GM19025 (cell line): ENCODE measurements at regions not wholly inside any gene's neighbourhood (a gene's known extent, or its start where the extent isn't known, plus 50 kb on each side); places are given as distances from the start of the nearest gene placed in this dataset.

Source experiments
- ATAC-seq: cut with Tn5 transposase; IDR thresholded peaks from one replicate; pipeline ENCODE4 v1.9.1; 2021; ENCODE audit warnings: mild to moderate bottlenecking, low read depth, moderate library complexity; ENCODE audit not compliant: unreplicated experiment

DNA sequence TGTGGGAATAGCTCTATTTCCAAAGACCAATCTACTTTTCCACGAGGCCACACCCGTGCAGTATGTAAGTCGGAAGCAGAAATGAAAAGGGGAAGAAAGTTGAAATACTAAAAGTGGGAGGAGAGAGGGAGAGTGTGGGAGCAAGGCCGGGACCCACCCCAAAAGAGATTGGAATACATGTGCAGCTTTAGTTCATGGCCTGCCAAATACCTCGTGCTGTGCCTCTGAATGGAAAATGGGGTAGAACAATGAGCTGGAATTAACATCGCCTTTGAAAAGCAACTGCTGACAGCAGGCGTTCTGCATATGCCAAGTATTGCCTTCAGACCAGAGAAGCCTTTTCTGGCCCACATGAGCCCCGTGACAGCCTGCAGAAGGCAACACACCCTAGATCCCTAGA lies 155.6 kb downstream of the CD83 start:
- no peak for ATAC-seq

DNA sequence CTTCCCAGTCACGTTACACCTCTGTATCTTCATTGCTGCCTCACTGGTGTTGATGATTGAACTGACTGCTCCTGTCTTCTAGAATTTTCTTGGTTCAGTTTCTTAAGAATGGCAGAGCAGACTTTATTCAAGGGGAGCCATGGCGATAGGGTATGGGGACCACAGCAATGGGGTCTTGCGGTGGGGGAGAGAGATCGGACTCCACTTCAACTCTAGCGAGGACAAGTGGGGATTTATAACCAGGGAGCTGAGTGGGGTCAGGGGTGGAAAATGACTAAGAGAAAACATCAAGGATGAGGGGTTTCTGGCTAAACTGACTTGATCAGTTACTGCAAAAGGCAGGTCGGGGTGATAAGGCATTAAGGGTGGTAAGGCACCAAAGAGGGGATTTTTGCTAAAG lies 156.4 kb downstream of the CD83 start:
- no peak for ATAC-seq

DNA sequence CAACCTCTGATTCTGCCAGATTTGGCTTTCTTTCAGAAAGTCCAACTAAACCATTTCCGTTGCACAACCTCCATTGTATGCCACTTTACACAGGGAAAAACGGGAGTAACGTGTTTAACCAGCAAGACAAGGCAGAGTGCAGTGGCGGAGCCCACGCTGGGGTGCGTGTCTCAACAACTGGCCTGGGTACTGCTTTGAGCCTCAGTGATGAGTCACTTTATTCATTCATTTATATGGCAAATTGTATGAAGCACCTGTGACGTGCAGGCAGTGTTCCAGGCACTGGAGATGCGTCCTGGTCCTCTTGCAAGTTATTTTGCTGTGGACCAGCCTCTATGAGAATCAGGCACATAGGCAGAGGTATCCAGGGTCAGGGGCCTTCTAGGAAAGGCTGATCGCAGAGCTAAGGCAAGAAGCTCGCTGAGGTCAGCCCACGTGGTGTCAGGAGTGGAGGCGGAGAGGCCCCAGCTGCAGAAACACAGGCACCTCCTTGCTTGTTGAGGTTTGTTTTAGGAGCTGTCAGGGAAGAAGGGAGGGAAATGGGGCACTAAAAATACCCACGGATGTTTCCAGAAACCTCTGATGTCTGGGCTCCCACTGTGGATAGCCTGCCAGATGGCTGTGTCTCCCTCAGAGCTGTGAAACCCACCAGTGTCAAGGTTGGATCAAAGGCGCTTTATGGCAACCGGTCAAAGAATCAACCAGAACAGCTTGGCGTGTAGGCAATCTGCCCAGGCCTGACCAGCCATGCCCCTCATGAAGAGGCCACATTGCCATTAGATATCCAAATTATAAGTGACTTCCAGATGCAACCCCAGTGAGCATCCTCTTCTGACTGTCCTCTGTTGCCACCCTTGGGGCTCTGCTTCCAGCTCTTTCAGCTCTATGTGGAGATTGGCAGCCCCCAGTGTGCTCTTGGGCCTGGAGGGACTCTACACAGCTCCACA lies 157.2 kb downstream of the CD83 start:
- ATAC-seq = no peak

DNA sequence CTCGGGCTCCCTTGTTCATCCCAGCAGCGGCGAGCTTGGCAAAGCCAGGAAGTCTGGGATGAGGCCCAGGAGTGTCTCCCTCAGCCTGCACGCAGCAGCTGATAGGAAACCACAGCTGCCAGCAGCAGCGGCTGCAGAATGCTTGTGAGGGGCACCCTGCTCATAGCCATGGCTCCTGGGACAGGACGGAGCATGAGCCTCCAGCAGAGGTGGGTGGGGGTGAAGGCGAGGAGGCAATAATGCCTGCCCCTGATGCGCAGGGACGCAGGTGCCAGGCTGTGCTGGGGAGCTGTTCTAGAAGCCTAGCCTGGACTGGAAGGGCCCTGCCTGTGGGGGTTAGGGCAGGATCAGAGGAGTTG lies 157.9 kb downstream of the CD83 start:
- no peak for ATAC-seq

DNA sequence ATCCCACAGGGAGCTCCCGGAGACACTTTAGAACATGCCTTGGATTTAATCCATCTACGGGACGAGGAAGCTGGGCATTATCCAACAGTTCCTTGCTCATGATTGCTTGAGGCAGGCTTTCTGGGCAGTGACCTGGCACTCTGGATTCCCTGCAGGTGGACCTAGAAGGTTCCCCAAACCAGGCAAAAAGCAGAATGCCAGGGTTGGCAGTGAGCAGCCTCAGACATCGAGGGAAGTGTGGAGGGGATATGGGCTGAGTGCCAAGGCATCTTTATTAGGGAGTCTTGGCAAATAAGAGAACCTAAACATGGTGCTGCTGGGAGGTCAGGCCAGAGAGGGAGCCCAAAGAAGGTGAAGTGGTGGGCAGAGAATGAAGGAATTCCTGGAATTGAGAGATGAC lies 158.5 kb downstream of the CD83 start:
- ATAC-seq = no peak

DNA sequence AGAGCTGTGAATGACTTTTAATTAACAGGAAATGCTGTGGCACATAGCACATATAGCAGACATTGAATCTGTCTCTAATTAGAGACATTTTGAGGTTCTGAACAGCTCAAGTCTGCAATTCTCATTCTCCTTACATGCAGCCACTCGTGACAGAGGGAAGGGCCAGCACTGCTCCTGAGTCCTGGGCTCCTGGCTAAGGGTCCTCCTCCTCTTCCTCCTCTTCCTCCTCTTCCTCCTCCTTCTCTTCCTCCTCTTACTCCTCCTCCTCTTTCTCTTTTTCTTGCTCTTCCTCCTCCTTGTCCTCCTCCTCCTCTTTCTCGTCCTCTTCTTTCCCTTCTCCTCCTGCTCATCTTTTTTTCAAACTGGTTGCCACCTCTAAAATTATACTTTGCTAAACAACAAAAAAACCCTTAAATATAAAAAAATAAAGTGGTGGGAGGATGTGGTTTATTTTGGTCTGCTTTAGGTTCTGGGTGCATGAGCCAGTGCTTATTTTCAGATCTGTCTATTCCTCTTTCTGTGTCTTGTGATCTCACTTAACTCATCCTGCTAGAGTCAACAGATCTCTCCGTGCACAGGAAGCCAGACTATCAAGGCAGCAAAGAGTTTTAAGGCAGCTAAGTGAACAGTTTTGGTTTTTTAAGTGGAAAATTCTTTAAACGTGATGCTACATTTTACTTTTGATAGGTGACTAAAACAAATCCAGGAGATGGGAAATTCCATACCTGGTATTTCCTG lies 159.3 kb downstream of the CD83 start:
- ATAC-seq = no peak

DNA sequence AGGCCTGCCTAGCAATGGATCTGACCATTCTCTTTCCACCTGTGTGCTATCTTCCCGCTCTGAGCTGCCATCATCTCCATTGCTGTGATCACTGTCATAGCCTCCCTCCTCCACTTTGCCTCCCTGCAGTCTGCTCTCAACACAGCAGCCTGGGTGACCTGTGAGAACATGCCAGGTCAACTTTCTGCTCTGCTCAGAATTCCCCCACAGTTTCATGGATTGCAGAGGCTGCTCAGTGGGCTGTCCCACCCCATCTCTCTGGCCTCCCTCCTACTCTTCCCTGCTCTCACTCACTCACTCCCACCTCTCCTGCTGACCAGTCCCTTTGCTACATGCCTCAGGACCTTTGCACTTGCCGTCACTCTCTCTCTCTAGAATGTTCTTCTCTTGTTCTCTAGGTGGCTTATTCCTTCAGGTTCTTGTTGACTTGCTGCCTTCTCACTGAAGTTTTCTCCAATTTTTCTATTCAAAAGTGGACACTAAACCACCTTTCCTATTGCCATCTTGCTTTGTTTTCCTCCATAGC lies 159.9 kb downstream of the CD83 start:
- ATAC-seq = no peak

DNA sequence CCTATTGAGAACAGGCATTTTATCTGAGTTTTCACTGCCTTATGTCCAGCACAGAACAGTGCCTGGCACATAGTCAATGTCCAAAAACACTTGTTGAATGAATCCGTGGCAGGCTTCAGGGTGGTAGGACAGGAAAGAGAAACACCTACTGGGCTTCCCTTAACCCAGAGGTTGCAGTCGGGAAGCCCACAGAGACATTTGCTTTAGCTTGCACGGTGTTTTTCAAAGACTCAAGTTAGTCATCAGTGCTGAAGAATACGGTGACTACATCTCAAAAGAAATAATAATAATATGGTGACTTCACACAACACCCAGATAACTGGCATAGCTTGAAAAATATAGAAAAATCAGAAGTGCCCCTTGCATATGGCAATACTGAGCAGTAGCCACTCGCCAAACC lies 160.4 kb downstream of the CD83 start:
- ATAC-seq = no peak

DNA sequence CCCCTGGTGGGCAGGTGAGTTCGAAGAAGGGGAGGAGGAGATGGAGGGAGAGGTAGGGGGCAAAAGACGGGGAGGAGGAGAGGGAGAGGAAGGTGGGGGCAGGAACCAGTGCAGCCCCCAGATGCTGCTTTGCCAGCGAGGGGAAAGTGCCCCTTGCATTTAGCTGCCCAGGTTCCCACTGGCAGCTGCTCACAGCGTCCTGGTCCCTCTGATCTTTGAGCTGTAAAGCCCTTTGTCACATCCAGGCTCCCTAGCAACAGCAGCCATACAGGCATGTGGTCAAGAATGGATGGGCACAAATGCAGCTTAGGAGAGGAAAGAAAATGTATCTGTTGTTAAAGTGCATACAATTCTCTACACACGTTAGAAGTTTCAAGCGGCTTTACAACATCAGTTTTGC lies 160.9 kb downstream of the CD83 start:
- no peak for ATAC-seq

DNA sequence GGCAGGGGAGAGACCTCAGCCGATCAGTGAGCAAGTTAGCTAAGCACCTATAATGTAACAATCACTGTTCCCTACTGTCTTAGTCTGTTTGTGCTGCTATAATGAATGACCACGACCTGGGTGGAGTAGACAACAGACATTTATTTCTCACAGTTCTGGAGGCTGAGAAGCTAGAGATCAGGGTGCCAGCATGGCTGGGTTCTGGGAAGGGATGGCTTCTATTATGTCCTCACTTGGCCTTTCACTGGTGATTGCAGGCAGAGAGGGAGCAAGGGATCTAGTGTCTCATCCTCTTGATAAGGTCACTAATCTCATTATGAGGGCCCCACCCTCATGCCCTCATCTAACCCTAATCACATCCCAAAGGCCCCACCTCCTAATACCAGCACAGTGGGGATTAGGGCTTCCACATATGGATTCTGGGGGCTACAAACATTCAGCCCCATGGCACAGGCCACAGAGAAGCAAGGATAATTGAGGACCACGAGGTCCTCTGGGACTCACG lies 162.5 kb downstream of the CD83 start:
- ATAC-seq = no peak

DNA sequence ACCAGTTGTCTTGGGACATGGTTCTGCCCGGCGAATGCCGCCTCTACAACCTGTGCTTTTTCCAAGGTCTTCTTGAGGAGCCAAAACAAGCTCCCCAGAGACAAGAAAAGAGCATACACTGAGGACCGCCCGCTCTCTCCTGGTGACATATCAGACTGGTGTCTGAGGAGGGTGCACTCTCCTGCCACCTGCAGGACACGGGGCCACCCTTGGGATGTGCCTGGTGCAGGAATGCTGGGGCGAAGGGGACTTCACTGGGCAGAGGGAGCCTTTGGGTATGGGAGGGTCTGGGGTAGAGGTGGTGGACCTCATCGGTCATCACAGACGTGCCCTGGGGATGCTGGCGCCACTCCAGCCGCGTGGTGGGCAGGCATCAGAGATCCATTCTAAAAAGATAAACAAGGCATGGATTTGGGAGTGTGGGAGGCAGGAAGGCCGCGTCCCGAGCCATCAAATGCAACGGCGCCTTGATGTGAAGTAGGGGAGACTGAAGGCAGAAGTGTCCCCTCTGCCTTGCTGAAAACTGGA lies 163.3 kb downstream of the CD83 start:
- ATAC-seq = no peak

DNA sequence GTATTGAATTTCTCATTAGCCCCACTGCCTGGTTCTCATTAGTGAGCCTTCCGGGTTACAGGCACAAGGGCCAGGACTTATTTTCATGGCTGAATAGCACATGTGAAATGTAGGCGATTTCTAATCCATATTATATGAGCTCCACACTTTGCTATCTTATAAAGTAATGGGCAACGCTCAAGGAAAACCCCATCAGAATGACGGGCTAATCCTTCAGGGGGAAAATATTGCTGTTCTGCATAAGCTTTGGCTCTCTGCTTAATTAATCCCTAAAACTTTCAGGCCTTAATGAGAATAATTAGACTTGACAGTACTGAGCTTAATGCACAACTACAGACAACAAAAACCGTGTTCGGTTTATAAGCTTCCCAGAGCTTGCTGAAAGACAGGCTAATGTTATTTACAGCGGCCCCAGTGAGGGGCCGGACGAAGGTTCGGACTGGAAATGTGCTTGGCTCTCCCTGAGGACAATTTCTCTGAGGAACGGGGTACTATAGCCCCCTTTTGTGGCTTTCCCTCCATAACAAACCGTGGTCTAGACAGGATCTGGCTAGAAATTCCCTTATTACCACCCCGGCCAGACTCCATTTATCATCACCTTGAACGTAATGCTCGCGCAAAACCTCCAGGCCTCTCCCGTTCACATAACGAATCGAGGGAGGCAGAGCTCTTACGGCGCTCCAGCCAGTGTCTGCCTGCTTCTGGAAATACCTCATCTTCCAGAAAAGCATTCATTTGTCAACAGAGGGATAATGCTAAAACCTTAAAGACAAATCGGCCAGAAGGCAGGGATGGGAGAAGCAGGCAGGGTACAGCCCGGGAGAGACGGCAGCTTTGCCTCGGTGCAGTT lies 164.5 kb downstream of the CD83 start:
- no peak for ATAC-seq

DNA sequence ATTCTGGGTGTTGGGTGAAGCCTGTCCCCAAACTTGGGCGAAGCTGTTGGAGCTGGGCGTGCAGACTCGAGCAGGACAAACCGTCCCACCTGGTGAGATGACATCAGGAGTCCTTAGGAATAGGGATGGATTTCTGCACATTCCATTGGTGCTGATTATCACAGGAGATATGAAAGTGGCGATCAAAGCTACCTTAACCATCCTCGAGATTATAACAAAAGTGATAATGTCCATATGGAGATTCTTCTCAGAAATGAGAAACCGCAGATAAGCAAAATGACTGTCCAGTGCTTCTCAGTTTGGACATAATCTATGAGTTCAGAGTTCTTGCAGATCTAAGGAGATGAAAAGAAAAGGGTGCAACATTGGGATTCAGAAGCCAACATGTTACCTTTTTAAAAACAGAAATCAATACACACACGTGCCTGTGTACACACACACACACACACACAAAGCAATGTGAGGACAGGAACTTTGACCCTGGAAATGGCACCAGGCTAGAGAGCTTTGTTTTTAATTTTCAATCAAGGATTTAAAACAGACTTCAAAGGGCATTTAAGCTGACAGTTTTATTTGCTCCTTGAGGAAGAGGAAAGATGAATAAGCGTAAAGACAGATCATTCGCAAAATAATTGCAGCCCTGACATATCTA lies 165.4 kb downstream of the CD83 start:
- ATAC-seq = no peak

DNA sequence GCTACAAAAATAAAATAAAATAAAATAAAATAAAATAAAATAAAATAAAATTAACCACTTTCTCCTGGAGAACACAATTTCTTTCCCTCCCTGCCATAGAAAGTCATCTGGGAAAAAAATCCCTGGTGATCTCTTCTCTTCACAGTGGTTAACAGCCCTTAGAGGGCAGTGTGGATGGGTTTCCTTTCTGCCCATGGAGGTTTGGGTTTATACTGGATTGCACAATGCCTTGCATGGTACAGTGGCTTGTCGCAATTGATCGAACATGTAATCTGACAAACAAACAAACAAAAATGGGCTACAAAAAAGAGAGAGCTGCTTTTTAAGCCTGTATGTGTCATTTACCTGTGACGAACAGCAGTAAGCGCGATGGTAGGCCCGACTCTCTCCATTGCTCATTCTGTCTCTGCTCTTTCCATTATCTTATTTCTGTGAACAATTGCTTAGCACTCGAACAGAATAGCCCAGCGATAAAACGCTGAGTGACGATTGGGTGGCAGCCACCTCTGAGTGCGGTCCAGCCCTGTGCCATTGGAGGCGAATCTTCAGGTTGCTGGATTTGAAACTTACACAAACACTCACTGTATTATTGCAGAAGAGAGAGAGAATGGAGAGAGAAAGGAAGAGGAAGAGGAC lies 166.1 kb downstream of the CD83 start:
- ATAC-seq = no peak

DNA sequence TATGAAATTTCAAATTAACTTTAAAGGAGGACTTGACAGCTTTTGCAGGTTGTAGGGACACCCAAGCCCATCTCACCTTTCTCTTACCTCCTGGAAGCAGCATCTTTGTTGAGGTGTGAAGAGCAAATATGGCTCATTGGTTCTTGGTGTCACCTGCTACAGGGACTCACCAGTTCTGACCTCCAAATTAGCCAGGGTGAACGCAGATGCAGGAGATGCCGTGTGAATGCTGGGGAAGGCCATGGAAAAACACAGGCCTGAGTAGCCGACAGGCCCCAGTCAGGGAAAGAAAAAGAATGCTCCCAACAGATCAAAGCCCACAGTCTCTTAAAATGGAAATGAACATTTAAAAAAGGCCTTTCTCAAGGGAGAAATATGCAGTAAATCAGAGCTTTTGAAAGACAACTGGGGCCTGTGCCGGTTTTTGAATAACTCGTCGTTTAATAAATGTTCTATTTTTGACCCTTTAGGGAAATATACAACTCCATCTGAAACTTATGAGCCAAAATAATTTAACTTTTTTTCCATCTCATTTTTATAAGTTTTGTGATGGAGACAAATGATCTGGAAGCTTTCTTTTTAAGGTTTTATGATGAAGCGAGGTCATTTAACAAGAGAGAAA lies 167.5 kb downstream of the CD83 start:
- ATAC-seq = no peak

DNA sequence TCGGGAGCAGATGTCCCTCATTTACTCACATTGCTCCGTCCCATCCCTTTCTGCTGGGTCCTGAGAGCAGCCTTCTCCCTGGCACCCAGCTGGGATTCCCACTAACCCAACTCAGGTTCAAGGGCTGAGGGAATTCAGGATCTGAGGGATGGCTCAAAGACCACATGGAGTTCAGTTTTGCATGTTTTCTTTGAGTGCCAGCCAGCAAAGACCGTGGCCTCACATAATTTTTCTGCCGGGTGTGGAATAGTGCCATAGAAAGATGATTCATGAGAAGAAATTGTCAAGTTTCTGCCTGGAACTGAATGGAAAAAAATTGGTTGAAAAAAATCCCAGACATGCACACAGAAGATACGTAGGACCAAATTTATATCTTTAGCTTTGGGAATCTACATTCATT lies 168.6 kb downstream of the CD83 start:
- ATAC-seq = no peak

DNA sequence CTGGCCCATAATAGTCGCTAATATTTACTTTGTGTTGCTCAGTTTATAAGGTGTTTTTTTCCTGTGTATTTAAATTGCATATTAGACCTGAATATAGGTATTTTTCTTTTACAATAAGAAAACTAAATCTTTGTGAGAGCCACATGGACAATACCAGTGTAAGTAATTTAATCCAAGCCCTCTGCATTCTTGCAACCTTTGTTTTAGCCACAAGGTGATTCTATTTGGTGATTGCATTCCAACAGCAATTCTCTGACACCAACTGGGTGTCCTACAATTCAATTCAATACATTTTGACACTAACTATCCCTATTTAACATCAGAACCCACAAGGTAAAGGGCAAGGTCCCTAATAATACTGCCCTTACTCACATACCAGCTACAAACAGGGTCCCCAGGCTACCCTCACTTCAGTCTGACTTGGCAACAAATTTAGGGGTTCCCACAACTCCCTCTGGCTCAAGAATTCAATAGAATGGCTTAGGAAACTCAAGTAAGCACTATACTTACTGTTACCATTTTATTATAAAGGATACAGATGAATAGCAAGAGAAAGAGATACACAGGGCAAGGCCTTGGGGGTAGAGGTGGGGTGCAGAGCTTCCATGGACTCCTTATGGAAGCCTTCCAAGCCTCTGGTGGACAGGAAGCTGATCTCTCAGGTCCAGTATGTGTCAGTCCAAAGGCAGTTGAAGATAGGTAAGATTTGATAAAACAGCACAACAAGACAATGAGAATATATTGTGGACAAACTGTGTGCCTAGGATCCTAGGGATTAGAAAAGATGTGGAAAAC lies 169.3 kb downstream of the CD83 start:
- no peak for ATAC-seq

DNA sequence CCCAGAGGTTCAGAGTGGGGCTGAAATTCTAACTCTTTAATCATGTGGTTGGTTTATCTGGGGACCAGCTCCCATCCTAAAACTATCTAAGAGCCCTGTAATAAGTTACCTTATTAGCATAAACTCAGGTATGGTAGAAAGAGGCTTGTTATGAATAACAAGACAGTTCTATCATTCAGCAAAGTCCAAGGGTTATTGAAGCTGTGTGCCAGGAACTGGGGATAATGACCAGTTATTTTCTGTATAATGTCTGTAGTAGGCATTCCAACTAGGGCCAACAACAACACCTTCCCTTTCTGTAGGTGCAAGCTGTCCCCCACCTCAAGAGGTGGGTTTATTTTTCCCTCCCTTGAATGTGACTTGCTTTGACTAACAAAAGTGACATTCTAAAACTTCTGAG lies 170.1 kb downstream of the CD83 start:
- no peak for ATAC-seq
